ENCODE measurements at regions not wholly inside any gene's neighbourhood (a gene's known extent, or its start where the extent isn't known, plus 50 kb on each side); places are given as distances from the start of the nearest gene placed in this dataset.
"Not testable (repeated sequence)": the region's sequence is repeated elsewhere in the genome, so short reads cannot be mapped to it uniquely, and the experiment has no call there.

GRCh38 chr12:72876092-72876491, 603.9 kb downstream of the TRHDE start:
- H3K9me3 ChIP-seq (ENCODE audit: insufficient read depth, low read length) = peaks cover 15% of the 10 kb centered on the region
- no peaks in the 10 kb centered on the region for H3K4me1 ChIP-seq (ENCODE audit: insufficient read depth, insufficient read length)
- H3K36me3 ChIP-seq (ENCODE audit: insufficient read depth, insufficient read length, low read length) = no peaks in the 10 kb centered on the region
- DNase-seq (ENCODE audit: low read depth, low spot score) = no peak
- H3K9ac ChIP-seq (ENCODE audit: insufficient read length, low read depth) = no peak overlapping the region
- no peaks in the 10 kb centered on the region for H3K27me3 ChIP-seq (ENCODE audit: insufficient read depth, insufficient read length)
- TF ChIP-seq YY1 (IDR thresholded peaks at IDR 0.05; ENCODE audit: insufficient read depth, insufficient read length) (no peak), ZNF274 (IDR thresholded peaks at IDR 0.05; ENCODE audit: low read depth, low read length) (no peak), SUZ12 (IDR thresholded peaks at IDR 0.05; ENCODE audit: extremely low read depth, insufficient read depth, insufficient read length) (no peak)
- H3K4me3 ChIP-seq (ENCODE audit: insufficient read length, low read depth) = no peak overlapping the region

GRCh38 chr12:72888693-72889092, 616.5 kb downstream of the TRHDE start:
- Histone ChIP-seq H3K4me3 (ENCODE audit: insufficient read length, low read depth) (no peak overlapping the region), H3K4me1 (ENCODE audit: insufficient read depth, insufficient read length) (no peaks in the 10 kb centered on the region), H3K27me3 (ENCODE audit: insufficient read depth, insufficient read length) (no peaks in the 10 kb centered on the region), H3K36me3 (ENCODE audit: insufficient read depth, insufficient read length, low read length) (no peaks in the 10 kb centered on the region), H3K9me3 (ENCODE audit: insufficient read depth, low read length) (no peaks in the 10 kb centered on the region), H3K9ac (ENCODE audit: insufficient read length, low read depth) (no peak overlapping the region)
- TF ChIP-seq YY1 (IDR thresholded peaks at IDR 0.05; ENCODE audit: insufficient read depth, insufficient read length) (no peak), SUZ12 (IDR thresholded peaks at IDR 0.05; ENCODE audit: extremely low read depth, insufficient read depth, insufficient read length) (no peak), ZNF274 (IDR thresholded peaks at IDR 0.05; ENCODE audit: low read depth, low read length) (no peak)
- DNase-seq (ENCODE audit: low read depth, low spot score) = no peak

- no peaks in the 10 kb centered on the region for H3K27me3 ChIP-seq (ENCODE audit: insufficient read depth, insufficient read length)
- TF ChIP-seq SUZ12 (IDR thresholded peaks at IDR 0.05; ENCODE audit: extremely low read depth, insufficient read depth, insufficient read length) (no peak), ZNF274 (IDR thresholded peaks at IDR 0.05; ENCODE audit: low read depth, low read length) (no peak), YY1 (IDR thresholded peaks at IDR 0.05; ENCODE audit: insufficient read depth, insufficient read length) (no peak)
These were observed 617.6 kb downstream of the TRHDE start for GRCh38 chr12:72889791-72890190.

GRCh38 chr12:72901685-72902084, 629.5 kb downstream of the TRHDE start:
- H3K36me3 ChIP-seq (ENCODE audit: insufficient read depth, insufficient read length, low read length) = no peaks in the 10 kb centered on the region

More at GRCh38 chr12:72889791-72890190, 617.6 kb downstream of the TRHDE start:
- no peaks in the 10 kb centered on the region for H3K4me1 ChIP-seq (ENCODE audit: insufficient read depth, insufficient read length)
- H3K36me3 ChIP-seq (ENCODE audit: insufficient read depth, insufficient read length, low read length) = no peaks in the 10 kb centered on the region
- no peak overlapping the region for H3K4me3 ChIP-seq (ENCODE audit: insufficient read length, low read depth)
- DNase-seq (ENCODE audit: low read depth, low spot score) = no peak
- no peaks in the 10 kb centered on the region for H3K9me3 ChIP-seq (ENCODE audit: insufficient read depth, low read length)
- H3K9ac ChIP-seq (ENCODE audit: insufficient read length, low read depth) = no peak overlapping the region

GRCh38 chr12:72925716-72926115, 653.5 kb downstream of the TRHDE start:
- H3K4me1 ChIP-seq (ENCODE audit: insufficient read depth, insufficient read length) = no peaks in the 10 kb centered on the region
- H3K4me3 ChIP-seq (ENCODE audit: insufficient read length, low read depth) = no peak overlapping the region
- DNase-seq (ENCODE audit: low read depth, low spot score) = no peak
- no peak overlapping the region for H3K9ac ChIP-seq (ENCODE audit: insufficient read length, low read depth)
- TF ChIP-seq ZNF274 (IDR thresholded peaks at IDR 0.05; ENCODE audit: low read depth, low read length) (no peak), YY1 (IDR thresholded peaks at IDR 0.05; ENCODE audit: insufficient read depth, insufficient read length) (no peak), SUZ12 (IDR thresholded peaks at IDR 0.05; ENCODE audit: extremely low read depth, insufficient read depth, insufficient read length) (no peak)
- no peaks in the 10 kb centered on the region for H3K27me3 ChIP-seq (ENCODE audit: insufficient read depth, insufficient read length)
- no peaks in the 10 kb centered on the region for H3K36me3 ChIP-seq (ENCODE audit: insufficient read depth, insufficient read length, low read length)
- H3K9me3 ChIP-seq (ENCODE audit: insufficient read depth, low read length) = no peaks in the 10 kb centered on the region

More at GRCh38 chr12:72901685-72902084, 629.5 kb downstream of the TRHDE start:
- H3K4me1 ChIP-seq (ENCODE audit: insufficient read depth, insufficient read length) = no peaks in the 10 kb centered on the region
- no peak overlapping the region for H3K4me3 ChIP-seq (ENCODE audit: insufficient read length, low read depth)
- no peak for DNase-seq (ENCODE audit: low read depth, low spot score)
- TF ChIP-seq YY1 (IDR thresholded peaks at IDR 0.05; ENCODE audit: insufficient read depth, insufficient read length) = no peak
- TF ChIP-seq SUZ12 (IDR thresholded peaks at IDR 0.05; ENCODE audit: extremely low read depth, insufficient read depth, insufficient read length) = no peak
- no peak for TF ChIP-seq ZNF274 (IDR thresholded peaks at IDR 0.05; ENCODE audit: low read depth, low read length)
- H3K27me3 ChIP-seq (ENCODE audit: insufficient read depth, insufficient read length) = no peaks in the 10 kb centered on the region
- H3K9me3 ChIP-seq (ENCODE audit: insufficient read depth, low read length) = no peaks in the 10 kb centered on the region
- H3K9ac ChIP-seq (ENCODE audit: insufficient read length, low read depth) = no peak overlapping the region

GRCh38 chr12:72931838-72932237, 659.7 kb downstream of the TRHDE start:
- H3K9ac ChIP-seq (ENCODE audit: insufficient read length, low read depth); H3K4me1 ChIP-seq (ENCODE audit: insufficient read depth, insufficient read length); H3K4me3 ChIP-seq (ENCODE audit: insufficient read length, low read depth); H3K9me3 ChIP-seq (ENCODE audit: insufficient read depth, low read length); DNase-seq (ENCODE audit: low read depth, low spot score); H3K27me3 ChIP-seq (ENCODE audit: insufficient read depth, insufficient read length); H3K36me3 ChIP-seq (ENCODE audit: insufficient read depth, insufficient read length, low read length): not testable (repeated sequence)

- H3K27me3 ChIP-seq (ENCODE audit: insufficient read depth, insufficient read length) = no peaks in the 10 kb centered on the region
- DNase-seq (ENCODE audit: low read depth, low spot score) = no peak
- TF ChIP-seq ZNF274 (IDR thresholded peaks at IDR 0.05; ENCODE audit: low read depth, low read length) = no peak
- no peak for TF ChIP-seq YY1 (IDR thresholded peaks at IDR 0.05; ENCODE audit: insufficient read depth, insufficient read length)
- no peak for TF ChIP-seq SUZ12 (IDR thresholded peaks at IDR 0.05; ENCODE audit: extremely low read depth, insufficient read depth, insufficient read length)
- no peaks in the 10 kb centered on the region for H3K36me3 ChIP-seq (ENCODE audit: insufficient read depth, insufficient read length, low read length)
- H3K9ac ChIP-seq (ENCODE audit: insufficient read length, low read depth) = no peak overlapping the region
- no peaks in the 10 kb centered on the region for H3K9me3 ChIP-seq (ENCODE audit: insufficient read depth, low read length)
- no peak overlapping the region for H3K4me3 ChIP-seq (ENCODE audit: insufficient read length, low read depth)
- H3K4me1 ChIP-seq (ENCODE audit: insufficient read depth, insufficient read length) = no peaks in the 10 kb centered on the region
These were observed 665.3 kb downstream of the TRHDE start for GRCh38 chr12:72937486-72937885.

GRCh38 chr12:72957454-72957853, 685.3 kb downstream of the TRHDE start:
- H3K9ac ChIP-seq (ENCODE audit: insufficient read length, low read depth) = no peak overlapping the region
- H3K4me3 ChIP-seq (ENCODE audit: insufficient read length, low read depth) = no peak overlapping the region
- H3K36me3 ChIP-seq (ENCODE audit: insufficient read depth, insufficient read length, low read length) = no peaks in the 10 kb centered on the region
- no peaks in the 10 kb centered on the region for H3K4me1 ChIP-seq (ENCODE audit: insufficient read depth, insufficient read length)
- no peak for DNase-seq (ENCODE audit: low read depth, low spot score)
- H3K9me3 ChIP-seq (ENCODE audit: insufficient read depth, low read length) = no peaks in the 10 kb centered on the region
- no peaks in the 10 kb centered on the region for H3K27me3 ChIP-seq (ENCODE audit: insufficient read depth, insufficient read length)
- TF ChIP-seq ZNF274 (IDR thresholded peaks at IDR 0.05; ENCODE audit: low read depth, low read length) (no peak), SUZ12 (IDR thresholded peaks at IDR 0.05; ENCODE audit: extremely low read depth, insufficient read depth, insufficient read length) (no peak), YY1 (IDR thresholded peaks at IDR 0.05; ENCODE audit: insufficient read depth, insufficient read length) (no peak)
